Fibroblast of pulmonary artery (primary cell): ENCODE measurements at regions not wholly inside any gene's neighbourhood (a gene's known extent, or its start where the extent isn't known, plus 50 kb on each side); places are given as distances from the start of the nearest gene placed in this dataset.

Experiments used
- DNase-seq: peaks from one replicate; pipeline ENCODE4 v3.0.0-alpha.2; 2010; ENCODE audit warnings: low read depth
- H3K4me3 ChIP-seq: replicated peaks from 2 replicates; pipeline ENCODE4 v1.5.1; 2011; ENCODE audit warnings: low read depth, mild to moderate bottlenecking, control low read depth, low read length, moderate library complexity
- TF ChIP-seq, protein P1 (sequence below): IDR thresholded peaks from 2 replicates; pipeline ENCODE4 v1.5.1; 2011; ENCODE audit warnings: mild to moderate bottlenecking, control low read depth, low read length, inconsistent platforms; ENCODE audit errors: missing control alignments

DNA sequence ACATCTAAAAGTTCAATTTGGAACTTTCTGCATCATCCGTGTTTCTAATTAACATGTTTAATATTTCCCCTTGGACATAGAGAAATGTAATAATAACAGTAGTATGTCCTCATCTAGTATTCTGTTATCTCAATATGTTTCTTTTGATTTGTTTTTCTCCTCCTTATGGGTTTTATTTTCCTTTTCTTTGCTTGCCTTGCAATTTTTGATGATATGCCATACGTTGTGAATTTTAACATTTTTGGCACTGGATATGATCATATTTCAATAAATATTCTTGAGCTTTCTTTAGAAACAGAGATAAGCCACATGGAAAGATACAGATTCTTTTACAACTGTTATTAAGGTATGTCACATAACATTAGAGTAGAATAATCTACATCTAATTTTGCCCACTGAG is 1316.2 kb downstream of the CDH8 start:
- no peak for DNase-seq
- no peak overlapping the region for H3K4me3 ChIP-seq
- TF ChIP-seq, protein P1, sequence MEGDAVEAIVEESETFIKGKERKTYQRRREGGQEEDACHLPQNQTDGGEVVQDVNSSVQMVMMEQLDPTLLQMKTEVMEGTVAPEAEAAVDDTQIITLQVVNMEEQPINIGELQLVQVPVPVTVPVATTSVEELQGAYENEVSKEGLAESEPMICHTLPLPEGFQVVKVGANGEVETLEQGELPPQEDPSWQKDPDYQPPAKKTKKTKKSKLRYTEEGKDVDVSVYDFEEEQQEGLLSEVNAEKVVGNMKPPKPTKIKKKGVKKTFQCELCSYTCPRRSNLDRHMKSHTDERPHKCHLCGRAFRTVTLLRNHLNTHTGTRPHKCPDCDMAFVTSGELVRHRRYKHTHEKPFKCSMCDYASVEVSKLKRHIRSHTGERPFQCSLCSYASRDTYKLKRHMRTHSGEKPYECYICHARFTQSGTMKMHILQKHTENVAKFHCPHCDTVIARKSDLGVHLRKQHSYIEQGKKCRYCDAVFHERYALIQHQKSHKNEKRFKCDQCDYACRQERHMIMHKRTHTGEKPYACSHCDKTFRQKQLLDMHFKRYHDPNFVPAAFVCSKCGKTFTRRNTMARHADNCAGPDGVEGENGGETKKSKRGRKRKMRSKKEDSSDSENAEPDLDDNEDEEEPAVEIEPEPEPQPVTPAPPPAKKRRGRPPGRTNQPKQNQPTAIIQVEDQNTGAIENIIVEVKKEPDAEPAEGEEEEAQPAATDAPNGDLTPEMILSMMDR = no peak

DNA sequence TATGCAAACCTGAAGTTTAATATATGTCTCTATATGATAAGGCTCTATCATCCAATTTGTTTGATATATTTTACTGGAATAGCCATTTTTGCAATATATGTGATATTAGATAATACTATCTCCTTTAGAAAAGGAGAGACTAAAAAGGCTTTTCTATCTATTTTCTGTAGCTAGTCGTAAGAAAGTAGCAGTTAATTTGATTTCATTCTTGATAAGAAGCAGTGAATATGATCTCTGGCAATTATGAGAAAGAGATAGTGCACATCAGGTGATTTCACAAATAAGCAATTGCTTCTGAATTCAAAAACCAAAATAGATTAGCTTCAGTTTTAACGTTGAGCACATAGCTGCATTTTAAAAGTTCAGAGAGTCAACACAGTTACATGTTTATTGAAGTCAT is 1318.4 kb downstream of the CDH8 start:
- H3K4me3 ChIP-seq = no peak overlapping the region
- no peak for DNase-seq
- TF ChIP-seq, protein P1 = no peak

DNA sequence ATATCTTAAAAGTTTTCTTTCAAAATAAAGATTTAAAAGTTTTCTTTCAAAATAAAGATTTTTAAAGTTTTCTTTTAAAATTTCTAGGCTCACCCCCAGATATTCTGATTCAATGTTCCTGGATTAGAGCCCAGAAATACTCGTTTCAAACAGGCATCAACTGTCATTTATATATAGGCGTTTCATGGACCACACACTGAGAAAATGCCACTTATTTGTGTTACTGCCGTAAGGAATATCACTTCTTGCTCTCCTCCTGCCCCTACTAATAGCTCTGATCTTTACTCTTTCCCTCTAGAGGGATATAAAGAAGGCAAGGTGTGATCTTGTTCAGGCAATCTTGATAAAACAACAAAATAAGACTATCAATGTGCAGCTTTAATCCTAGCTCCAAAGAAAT is 1324.1 kb downstream of the CDH8 start:
- no peak overlapping the region for H3K4me3 ChIP-seq
- DNase-seq = no peak
- TF ChIP-seq, protein P1 = no peak

DNA sequence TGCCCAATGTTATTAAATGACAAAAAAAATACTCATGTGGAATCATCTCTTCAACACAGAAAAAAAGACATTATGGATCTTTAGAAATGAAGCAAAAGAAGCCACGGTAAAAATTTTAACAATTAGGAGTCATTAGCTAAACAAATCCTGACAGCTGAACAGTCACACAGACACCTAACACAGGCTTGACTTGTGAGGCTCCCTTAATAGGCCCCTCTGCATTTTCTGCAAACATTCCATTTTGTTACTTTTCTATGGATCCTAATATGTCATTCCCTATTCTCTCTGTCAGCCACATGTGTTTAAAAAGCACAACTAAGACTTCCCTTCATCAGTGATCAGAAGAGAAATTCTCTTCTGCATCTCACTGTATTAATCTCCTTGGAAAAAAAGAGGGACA is 1331.5 kb downstream of the CDH8 start:
- H3K4me3 ChIP-seq = no peak overlapping the region
- DNase-seq = no peak
- TF ChIP-seq, protein P1 = no peak

DNA sequence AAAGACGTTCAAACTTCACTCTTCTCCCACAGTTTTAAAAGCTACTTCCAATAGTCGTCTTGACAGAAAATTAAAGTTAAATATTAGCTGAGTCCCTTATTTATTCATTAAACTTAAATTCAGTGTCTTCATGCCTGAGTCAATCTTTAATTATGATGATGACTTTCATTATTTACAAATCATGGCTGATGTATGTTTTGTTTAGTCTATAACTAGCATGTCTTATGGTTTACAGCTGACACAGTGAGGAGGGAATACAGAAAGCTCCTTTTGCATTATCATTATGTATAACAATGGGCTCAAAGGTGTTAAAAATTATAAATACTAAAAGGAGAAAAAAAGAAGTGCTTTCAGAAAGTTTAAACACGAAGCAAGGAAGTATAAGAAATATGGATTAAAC is 1333.1 kb downstream of the CDH8 start:
- TF ChIP-seq, protein P1 = no peak
- no peak for DNase-seq
- H3K4me3 ChIP-seq = no peak overlapping the region

DNA sequence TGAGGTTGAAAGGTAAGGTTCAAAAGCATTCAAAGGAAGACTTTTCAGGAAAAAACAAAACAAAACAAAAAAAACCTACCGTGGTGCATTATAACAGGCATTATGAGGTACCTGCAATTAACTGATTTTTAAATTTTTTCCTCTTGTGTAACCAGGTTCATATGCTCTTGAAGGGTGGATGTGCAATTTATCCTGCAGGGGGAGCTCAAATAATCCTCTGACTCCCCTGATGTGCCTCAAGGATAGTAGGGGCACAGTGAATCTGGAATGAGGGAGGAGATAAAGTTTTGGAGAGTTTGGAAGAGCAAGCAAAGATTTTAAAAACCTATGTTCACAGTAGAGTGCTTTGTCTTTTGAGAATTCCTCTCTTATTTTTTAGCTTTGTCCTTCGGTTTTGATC is 1349.4 kb downstream of the CDH8 start:
- TF ChIP-seq, protein P1 = no peak
- no peak overlapping the region for H3K4me3 ChIP-seq
- no peak for DNase-seq

DNA sequence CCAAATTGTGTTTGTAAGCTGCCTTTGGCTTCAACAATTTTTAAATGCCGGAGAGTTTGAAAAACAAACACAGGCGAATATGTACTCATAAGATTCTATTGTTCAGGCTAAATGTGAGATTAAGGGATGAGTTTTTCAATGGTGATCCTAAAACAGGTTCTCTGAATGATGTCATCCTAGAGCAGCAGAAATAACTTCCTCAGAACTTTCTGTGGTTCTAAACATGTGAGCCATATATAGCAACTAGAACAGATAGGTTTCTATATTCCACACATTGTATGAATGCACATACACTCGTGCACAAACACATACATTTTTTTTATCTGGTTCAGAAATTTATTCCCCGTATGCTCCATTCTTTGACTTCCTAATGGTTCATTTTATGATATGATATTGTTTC is 1352.2 kb downstream of the CDH8 start:
- no peak for DNase-seq
- TF ChIP-seq, protein P1 = no peak
- H3K4me3 ChIP-seq = no peak overlapping the region
